Testis (tissue), 2 donors: ENCODE measurements at regions not wholly inside any gene's neighbourhood (a gene's known extent, or its start where the extent isn't known, plus 50 kb on each side); places are given as distances from the start of the nearest gene placed in this dataset.

Experiments
- CTCF ChIP-seq, 3 experiments: fragments of 450-650 bp in 2 of 3; fragments of 200-600 bp in 1 of 3; sonication (generic) in 1 of 3; IDR thresholded peaks; one replicate each; pipeline ENCODE4 v1.5.1; 2016 to 2019; ENCODE audit warnings: antibody characterized with exemption in 3 of 3, mild to moderate bottlenecking in 2 of 3, moderate library complexity in 1 of 3
- POLR2A ChIP-seq: fragments of 450-650 bp; IDR thresholded peaks from one replicate; pipeline ENCODE4 v1.6.1; 2017; ENCODE audit warnings: antibody characterized with exemption, mild to moderate bottlenecking, moderate library complexity

GRCh38 chr2:160956243-160956802, 203.9 kb upstream of the TANK start:
- TF ChIP-seq CTCF (IDR thresholded peaks at IDR 0.05) (no peak), POLR2A (no peak)
